Neural progenitor cell (in vitro differentiated cells): ENCODE measurements at regions not wholly inside any gene's neighbourhood (a gene's known extent, or its start where the extent isn't known, plus 50 kb on each side); places are given as distances from the start of the nearest gene placed in this dataset.

Source experiments
- CTCF ChIP-seq: fragments of 200-600 bp; sonication (generic); IDR thresholded peaks from 2 replicates; pipeline ENCODE4 v1.5.1; 2017; ENCODE audit warnings: antibody characterized with exemption, mild to moderate bottlenecking
- EZH2 ChIP-seq: fragments of 200-600 bp; sonication (generic); IDR thresholded peaks from 2 replicates; pipeline ENCODE4 v1.6.1; 2017; ENCODE audit warnings: antibody characterized with exemption, mild to moderate bottlenecking, moderate library complexity
- EZH2phosphoT487 ChIP-seq: fragments of 200-600 bp; sonication (generic); IDR thresholded peaks from 2 replicates; pipeline ENCODE4 v1.6.1; 2017; ENCODE audit warnings: antibody characterized with exemption

DNA sequence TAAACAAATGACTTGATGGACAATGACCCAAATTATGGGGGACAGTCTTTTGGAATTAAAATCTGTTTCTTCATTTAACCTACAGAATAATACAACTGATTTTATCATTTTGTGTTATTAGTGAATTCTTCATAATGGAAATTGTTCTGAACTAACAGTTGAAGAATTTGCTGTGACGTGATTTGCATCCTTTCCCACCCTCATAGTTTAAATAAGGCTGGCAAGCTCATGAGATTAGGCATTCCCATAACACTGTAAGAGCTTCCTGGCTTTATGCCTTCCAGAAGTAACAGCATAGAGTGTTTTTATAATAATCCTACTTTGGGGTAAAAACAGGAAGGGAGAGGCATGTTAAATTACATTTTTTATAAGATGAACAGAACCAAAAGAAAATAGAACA lies 95.7 kb downstream of the ATP6V1G3 start:
- TF ChIP-seq CTCF (no peak), EZH2 (no peak), EZH2phosphoT487 (no peak)
